HepG2 (cell line): ENCODE measurements at regions not wholly inside any gene's neighbourhood (a gene's known extent, or its start where the extent isn't known, plus 50 kb on each side); places are given as distances from the start of the nearest gene placed in this dataset.

Source experiments
- ATAC-seq: fragments of 200-7000 bp; cut with Tn5 transposase; 3 replicates; pipeline ENCODE4 v1.9.1; 2020; ENCODE audit warnings: mild to moderate bottlenecking, moderate library complexity
- BruUV-seq: library from RNA; stranded (reverse); fragments of 400-500 nt; replicated peaks from 2 replicates; lab custom pipeline; 2021; lab: Mats Ljungman, UMichigan
- CTCF ChIA-PET: fragments of 300-600 bp; formaldehyde crosslinking; extraction: SDS; loops from one replicate; lab custom pipeline; 2021; ENCODE audit warnings: low total read pairs, inconsistent platforms, low intra/inter-chr PET ratio; lab: Yijun Ruan, JAX
- POLR2A ChIA-PET: fragments of 350-600 bp; sonication (Branson Sonifier 250); formaldehyde crosslinking; loops from one replicate; lab custom pipeline; 2020; ENCODE audit warnings: antibody characterized with exemption, inconsistent platforms; lab: Yijun Ruan, JAX
- DNase-seq: peaks from one replicate; pipeline ENCODE4 v3.0.0-alpha.2; 2015; ENCODE audit warnings: low spot score
- FAIRE-seq: peaks from 3 replicates; lab custom pipeline; 2011; peaks lifted over from hg19 to GRCh38; lab: Jason Lieb, UNC
- H2AFZ ChIP-seq: one replicate; pipeline ENCODE4 v1.6.1; 2011; ENCODE audit warnings: low read length, inconsistent platforms
- H3K27ac ChIP-seq: fragments of 300-600 bp; 3 replicates; pipeline ENCODE4 v1.8.0; 2011; ENCODE audit warnings: mixed run types, mild to moderate bottlenecking, mixed read lengths, low read length, inconsistent platforms; ENCODE audit not compliant: insufficient read depth; ENCODE audit errors: extremely low read length
- H3K27me3 ChIP-seq, 2 experiments: fragments of 200-600 bp in 1 of 2; 2 replicates in 1 of 2; 3 replicates in 1 of 2; pipeline versions ENCODE4 v1.6.0 to v1.8.0; 2011; ENCODE audit warnings: low read length in 2 of 2, mild to moderate bottlenecking in 2 of 2, moderate library complexity in 2 of 2, inconsistent platforms in 1 of 2; ENCODE audit not compliant: insufficient read depth in 2 of 2, control insufficient read depth in 1 of 2
- H3K36me3 ChIP-seq, 2 experiments: fragments of 200-600 bp in 1 of 2; replicated peaks in 1 of 2; 2 replicates in 1 of 2; 3 replicates in 1 of 2; pipeline versions ENCODE4 v1.5.1 to v1.8.0; 2011; ENCODE audit warnings: low read length in 2 of 2, inconsistent platforms in 1 of 2; ENCODE audit not compliant: insufficient read depth in 2 of 2, control insufficient read depth in 1 of 2
- H3K4me1 ChIP-seq: 2 replicates; pipeline ENCODE4 v1.5.1; 2012; ENCODE audit warnings: low read length, inconsistent platforms; ENCODE audit not compliant: insufficient read depth
- H3K4me2 ChIP-seq: 2 replicates; pipeline ENCODE4 v1.6.0; 2011; ENCODE audit warnings: low read depth, low read length, inconsistent platforms
- H3K4me3 ChIP-seq, 3 experiments: fragments of 200-600 bp in 1 of 3; sonication (generic), shearing (Covaris generic) in 1 of 3; replicated peaks in 1 of 3; 2 replicates each; pipeline ENCODE4 v1.5.1; 2011 to 2016; ENCODE audit warnings: low read length in 3 of 3, inconsistent platforms in 2 of 3, low read depth in 2 of 3, mild to moderate bottlenecking in 2 of 3, control low read depth in 1 of 3, mixed read lengths in 1 of 3; ENCODE audit not compliant: insufficient read depth in 1 of 3
- H3K79me2 ChIP-seq: one replicate; pipeline ENCODE4 v1.6.1; 2011; ENCODE audit warnings: low read length, inconsistent platforms; ENCODE audit not compliant: insufficient read depth
- H3K9ac ChIP-seq: 2 replicates; pipeline ENCODE4 v1.6.0; 2011; ENCODE audit warnings: mild to moderate bottlenecking, low read depth, low read length, inconsistent platforms; ENCODE audit not compliant: insufficient read depth
- H3K9me3 ChIP-seq: 2 replicates; pipeline ENCODE4 v1.5.1; 2012; ENCODE audit warnings: mild to moderate bottlenecking, low read length
- H4K20me1 ChIP-seq: 2 replicates; pipeline ENCODE4 v1.6.0; 2011; ENCODE audit warnings: inconsistent platforms, mild to moderate bottlenecking, low read length, moderate library complexity; ENCODE audit not compliant: insufficient read depth
- DZIP1 ChIP-seq: sonication (generic); formaldehyde crosslinking; IDR thresholded peaks from 2 replicates; pipeline ENCODE4 v1.5.0; 2020; ENCODE audit warnings: mild to moderate bottlenecking, missing genetic modification reagents
- ETV6 ChIP-seq: sonication (generic); formaldehyde crosslinking; conservative IDR thresholded peaks from 2 replicates; pipeline ENCODE4 v1.4.0; 2020; ENCODE audit warnings: missing genetic modification reagents
- IRF1 ChIP-seq: sonication (generic); formaldehyde crosslinking; IDR thresholded peaks from 2 replicates; pipeline ENCODE4 v1.4.0; 2020; ENCODE audit warnings: low read depth, mild to moderate bottlenecking, missing genetic modification reagents
- ISL2 ChIP-seq: sonication (generic); formaldehyde crosslinking; IDR thresholded peaks from 2 replicates; pipeline ENCODE4 v1.5.0; 2020; ENCODE audit warnings: missing genetic modification reagents
- NR2F1 ChIP-seq, 2 experiments: fragments of 450-650 bp in 1 of 2; formaldehyde crosslinking in 1 of 2; IDR thresholded peaks; 2 replicates each; pipeline versions ENCODE4 v1.5.0 to v1.6.1; 2016 to 2020; ENCODE audit warnings: mild to moderate bottlenecking in 1 of 2, missing compliant biosample characterization in 1 of 2, missing genetic modification reagents in 1 of 2, moderate library complexity in 1 of 2
- PLRG1 ChIP-seq: fragments of 450-650 bp; conservative IDR thresholded peaks from 2 replicates; pipeline ENCODE4 v1.6.1; 2016
- RBM39 ChIP-seq: fragments of 200-400 bp; formaldehyde crosslinking; IDR thresholded peaks from one replicate; pipeline ENCODE4 v1.6.1; 2018; ENCODE audit warnings: antibody characterized with exemption, mild to moderate bottlenecking, low read depth, low read length; ENCODE audit not compliant: poor library complexity, severe bottlenecking
- SMARCE1 ChIP-seq: fragments of 450-650 bp; IDR thresholded peaks from 2 replicates; pipeline ENCODE4 v1.6.1; 2017; ENCODE audit warnings: borderline replicate concordance
- ZNF646 ChIP-seq: sonication (generic); formaldehyde crosslinking; IDR thresholded peaks from 2 replicates; pipeline ENCODE4 v1.9.0; 2021; ENCODE audit warnings: mild to moderate bottlenecking, missing genetic modification reagents
- WGBS: methylation state at CpG from one replicate; pipeline ENCODE4 v1.1.6; 2017; ENCODE audit warnings: low lambda C conversion rate; 5-methylcytosine and 5-hydroxymethylcytosine counted together
- in situ Hi-C: cut with HindIII; loops from 2 replicates; pipeline ENCODE4 v1.10.0; 2017; ENCODE audit warnings: low pct_unique_long_range_greater_than_20kb; ENCODE audit not compliant: extremely low pct_ligation_motif_present
- intact Hi-C: fragments of 100-400 bp; cut with micrococcal nuclease; formaldehyde crosslinking; loops from one replicate; pipeline ENCODE4 v1.10.0; 2022; ENCODE audit not compliant: unreplicated experiment

- TF ChIP-seq PLRG1, result no peak
- TF ChIP-seq ETV6 (CRISPR knock-in tag), result no peak
- TF ChIP-seq RBM39, result no peak
- TF ChIP-seq ISL2 (CRISPR knock-in tag), result no peak
- no peak for TF ChIP-seq SMARCE1
These were observed 116.9 kb upstream of the ADARB2 start (continued) for GRCh38 chr10:1854271-1854670.

- in situ Hi-C loops, result no loop called here
- Histone ChIP-seq H4K20me1 (no peaks in the 10 kb centered on the region), H3K9ac (no peak overlapping the region), H3K4me3 (no peak overlapping the region), H3K27ac (no peak overlapping the region), H3K79me2 (no peaks in the 10 kb centered on the region), H2AFZ (no peak overlapping the region), H3K9me3 (no peaks in the 10 kb centered on the region), H3K36me3 (no peaks in the 10 kb centered on the region), H3K27me3 (peaks cover 2 to 15% of the 10 kb centered on the region in 2 experiments; a peak in 3 of 5 replicates), H3K4me1 (no peaks in the 10 kb centered on the region), H3K4me2 (no peak overlapping the region)
- no peak for ATAC-seq
- no peak for FAIRE-seq
- BruUV-seq, result no TSS peak
- intact Hi-C loops, result no loop called here
- ChIA-PET CTCF (no interaction called here), POLR2A (no interaction called here)
- no peak for DNase-seq
- WGBS, result 43% methylated on average over 12 of the region's 12 CpGs
- TF ChIP-seq DZIP1 (CRISPR knock-in tag), result no peak
- no peak for TF ChIP-seq IRF1 (CRISPR knock-in tag)
- TF ChIP-seq ZNF646, result no peak
- TF ChIP-seq NR2F1 (CRISPR knock-in tag; IDR thresholded peaks at IDR 0.05), result no peak
These were observed 116.5 kb upstream of the ADARB2 start for GRCh38 chr10:1853801-1854200.
